GM23338 (cell line): ENCODE measurements at regions not wholly inside any gene's neighbourhood (a gene's known extent, or its start where the extent isn't known, plus 50 kb on each side); places are given as distances from the start of the nearest gene placed in this dataset.

Source experiments
- CTCF ChIP-seq, 2 experiments: fragments of 200-600 bp in 1 of 2; sonication (generic) in 1 of 2; conservative IDR thresholded peaks; 2 replicates each; pipeline versions ENCODE4 v1.5.1 to v1.6.1; 2016 to 2017; ENCODE audit warnings: antibody characterized with exemption in 2 of 2, low read depth in 2 of 2, mild to moderate bottlenecking in 2 of 2, moderate library complexity in 1 of 2
- ETS1 ChIP-seq: IDR thresholded peaks from 2 replicates; pipeline ENCODE4 v1.6.1; 2016; ENCODE audit warnings: antibody characterized with exemption
- EZH2 ChIP-seq: fragments of 200-600 bp; sonication (generic); IDR thresholded peaks from one replicate; pipeline ENCODE4 v1.8.0; 2017; ENCODE audit warnings: antibody characterized with exemption, mild to moderate bottlenecking, low read depth; ENCODE audit not compliant: unreplicated experiment
- EZH2phosphoT487 ChIP-seq: fragments of 200-600 bp; sonication (generic); IDR thresholded peaks from one replicate; pipeline ENCODE4 v1.8.1; 2018; ENCODE audit warnings: antibody characterized with exemption; ENCODE audit not compliant: unreplicated experiment
- NANOG ChIP-seq: IDR thresholded peaks from 2 replicates; pipeline ENCODE4 v1.6.1; 2016; ENCODE audit warnings: antibody characterized with exemption, borderline replicate concordance
- POLR2AphosphoS5 ChIP-seq: IDR thresholded peaks from 2 replicates; pipeline ENCODE4 v1.6.1; 2016; ENCODE audit warnings: antibody characterized with exemption, low read depth

GRCh38 chr6:21873562-21873961 lies 280.0 kb downstream of the SOX4 start:
- no peak for TF ChIP-seq CTCF (conservative IDR thresholded peaks at IDR 0.05; ENCODE audit: low read depth in 2 of 2)
- no peak for TF ChIP-seq EZH2
- TF ChIP-seq EZH2phosphoT487: no peak
- no peak for TF ChIP-seq NANOG
- no peak for TF ChIP-seq POLR2AphosphoS5
- no peak for TF ChIP-seq ETS1
